HuH-7.5 (cell line): ENCODE measurements at regions not wholly inside any gene's neighbourhood (a gene's known extent, or its start where the extent isn't known, plus 50 kb on each side); places are given as distances from the start of the nearest gene placed in this dataset.
"Not testable (repeated sequence)": the region's sequence is repeated elsewhere in the genome, so short reads cannot be mapped to it uniquely, and the experiment has no call there.

Experiments
- DNase-seq: peaks from one replicate; pipeline ENCODE4 v3.0.0; 2011; ENCODE audit warnings: low spot score

DNA sequence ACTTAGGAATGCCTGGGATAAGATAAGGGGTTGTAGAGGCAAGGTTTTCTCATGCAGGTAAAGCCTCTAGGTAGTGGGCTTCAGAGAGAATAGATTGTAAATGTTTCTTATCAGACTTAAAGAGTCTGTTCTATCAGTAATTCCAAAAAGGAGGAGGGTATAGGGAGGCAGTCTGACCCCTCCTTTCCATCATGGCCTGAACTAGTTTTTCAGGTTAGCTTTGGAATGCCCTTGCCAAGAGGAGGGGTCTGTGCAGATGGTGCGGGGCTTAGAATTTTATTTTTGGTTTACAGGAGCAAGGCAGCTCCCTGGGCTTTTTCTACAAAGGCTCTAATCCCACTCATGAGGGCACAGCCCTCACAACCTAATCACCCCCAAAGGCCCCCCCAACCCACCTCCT, 135.0 kb downstream of the B3GNT2 start:
- no peak for DNase-seq

DNA sequence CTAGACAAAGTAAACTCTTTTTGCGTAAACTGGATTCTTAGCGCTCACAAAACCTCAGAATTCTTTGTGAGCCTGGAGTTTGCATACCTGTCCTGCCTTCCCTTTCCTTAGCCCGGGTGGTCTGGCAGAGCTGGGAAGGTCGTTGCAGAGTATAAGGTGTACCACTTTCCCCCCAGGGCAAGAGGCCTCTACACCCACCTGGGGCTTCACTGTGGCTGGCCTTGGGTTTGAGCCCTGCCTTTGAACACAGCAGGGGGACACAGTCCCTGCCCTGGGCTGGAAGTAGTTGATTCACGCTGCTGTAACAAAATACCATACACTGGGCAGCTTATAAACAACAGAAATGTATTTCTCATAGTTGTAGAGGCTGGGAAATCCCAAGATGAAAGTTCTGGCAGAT, 133.9 kb downstream of the B3GNT2 start:
- no peak for DNase-seq

DNA sequence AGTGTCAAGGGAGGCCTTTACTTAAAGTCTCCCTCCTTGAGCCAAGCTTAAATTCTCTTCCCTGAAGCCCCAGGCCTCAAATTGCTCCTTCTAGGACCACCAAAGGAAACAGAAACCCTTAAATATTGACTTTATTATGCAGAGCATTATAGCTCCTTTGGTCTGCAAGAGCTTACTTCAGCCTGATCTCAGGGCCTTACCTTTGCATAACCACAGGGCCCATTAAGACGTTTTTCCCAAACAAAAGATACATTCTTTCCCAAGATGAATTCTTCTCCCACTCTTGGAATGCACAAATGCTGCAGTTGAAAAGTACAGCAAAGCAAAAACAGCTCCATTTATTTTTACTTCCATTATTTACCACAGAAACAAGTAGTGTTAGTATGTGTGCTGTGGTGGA, 130.8 kb downstream of the B3GNT2 start:
- DNase-seq: no peak

DNA sequence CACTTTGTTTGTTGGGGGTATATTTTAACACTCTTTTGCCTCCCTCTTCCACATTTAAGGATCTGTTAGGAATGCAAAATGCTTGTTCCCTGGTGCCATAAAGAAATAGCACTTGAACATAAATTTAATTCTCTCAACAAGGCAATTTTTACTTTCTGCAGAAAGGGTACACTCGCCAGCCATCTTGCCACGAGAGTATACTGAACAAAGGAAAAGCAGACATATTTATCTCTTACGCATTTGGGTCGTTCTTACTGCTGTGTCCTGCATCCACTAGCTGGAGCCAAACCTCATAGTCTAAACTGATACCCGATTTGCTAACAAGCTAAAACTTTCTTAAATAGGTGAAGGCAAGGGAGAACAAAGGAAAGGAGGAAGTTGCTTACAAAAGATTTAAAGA, 129.5 kb downstream of the B3GNT2 start:
- DNase-seq: no peak

GRCh38 chr2:62321380-62322289, 125.7 kb downstream of the B3GNT2 start:
- DNase-seq: no peak

- DNase-seq: no peak
These were observed 124.9 kb downstream of the B3GNT2 start for GRCh38 chr2:62320657-62321357.

DNA sequence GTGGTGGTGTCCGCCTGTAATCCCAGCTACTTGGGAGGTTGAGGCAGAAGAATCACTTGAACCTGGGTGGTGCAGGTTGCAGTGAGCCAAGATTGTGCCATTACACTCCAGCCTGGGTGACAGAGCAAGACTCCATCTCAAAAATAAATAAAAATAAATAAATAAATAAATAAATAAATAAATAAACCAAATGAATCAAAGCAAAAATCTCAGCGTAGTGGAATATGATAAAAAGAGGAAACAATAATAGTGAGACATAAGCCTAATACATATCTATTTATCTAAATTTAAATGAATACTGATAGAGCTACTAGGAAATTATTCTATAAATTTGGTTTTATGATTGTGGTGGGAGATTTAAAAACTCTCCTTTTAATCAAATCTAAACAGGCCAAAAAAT, 124.2 kb downstream of the B3GNT2 start:
- not testable (repeated sequence) for DNase-seq

DNA sequence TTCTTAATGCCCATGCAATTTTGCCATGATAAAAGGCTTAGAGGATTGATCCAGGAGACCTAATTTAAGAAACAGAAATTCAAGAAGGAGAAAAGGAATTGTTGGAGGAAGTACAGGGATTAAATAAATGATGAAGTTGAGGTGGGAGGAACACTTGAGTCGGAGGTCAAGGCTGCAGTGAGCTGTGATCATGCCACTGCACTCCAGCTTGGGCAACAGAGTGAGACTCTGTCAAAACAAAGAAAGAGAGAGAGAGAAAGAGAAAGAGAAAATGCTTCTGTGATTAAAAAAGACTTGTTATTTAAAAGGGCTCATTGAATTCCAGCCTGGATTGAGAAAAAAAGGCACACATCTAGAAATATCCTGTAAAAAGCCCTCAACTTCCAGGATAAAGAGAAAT, 123.2 kb downstream of the B3GNT2 start:
- no peak for DNase-seq

GRCh38 chr2:62315476-62315875, 119.6 kb downstream of the B3GNT2 start:
- DNase-seq: no peak

GRCh38 chr2:62314291-62314690, 118.4 kb downstream of the B3GNT2 start:
- DNase-seq: no peak

- no peak for DNase-seq
These were observed 117.7 kb downstream of the B3GNT2 start for GRCh38 chr2:62313449-62314227.

- no peak for DNase-seq
These were observed 113.7 kb downstream of the B3GNT2 start for GRCh38 chr2:62309465-62310091.

- no peak for DNase-seq
These were observed 113.2 kb downstream of the B3GNT2 start for GRCh38 chr2:62309081-62309464.

DNA sequence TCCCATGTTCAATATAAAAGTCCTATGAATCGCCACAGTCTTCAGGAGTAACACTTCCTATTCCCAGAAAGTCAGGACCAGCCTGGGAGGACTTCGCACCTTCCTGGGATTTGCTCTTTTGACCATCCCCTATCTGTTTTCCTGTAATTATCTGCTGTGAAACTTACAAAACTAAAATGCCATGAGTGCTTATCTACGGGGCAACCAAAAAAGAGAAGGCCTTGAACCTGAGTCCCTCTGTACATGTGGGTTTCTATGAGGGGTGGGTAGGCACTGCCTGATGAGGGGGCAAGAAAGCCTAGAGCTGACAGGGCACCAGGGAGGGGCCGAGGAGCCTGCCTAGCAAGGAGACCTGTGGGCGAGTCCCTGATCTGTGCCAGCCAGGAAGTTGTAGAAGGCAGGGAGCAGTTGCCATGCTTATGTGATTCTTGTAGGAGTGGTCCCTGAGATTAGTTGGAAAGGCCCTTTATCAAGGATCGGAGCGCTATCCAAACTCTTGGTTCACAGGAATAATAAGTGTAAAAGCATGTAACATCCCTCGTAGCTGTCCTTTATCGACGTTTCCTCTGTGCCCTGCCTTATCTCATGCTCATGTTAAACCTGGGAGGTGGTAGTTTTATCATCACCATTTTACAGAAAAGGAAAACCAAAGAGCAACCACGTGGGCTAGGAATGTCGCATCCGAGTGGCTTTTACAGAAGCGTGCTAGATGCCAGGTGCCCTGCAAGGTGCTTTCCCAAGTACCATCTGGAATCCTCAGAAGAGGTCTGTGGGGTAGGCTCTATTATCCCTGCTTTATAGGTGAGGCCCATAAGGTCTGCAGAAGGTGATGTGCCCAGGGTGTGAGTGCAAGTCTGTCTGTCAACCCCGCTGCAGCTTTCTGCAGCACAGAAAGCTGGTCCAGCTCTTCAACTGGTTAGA, 111.8 kb downstream of the B3GNT2 start:
- DNase-seq: no peak

GRCh38 chr2:62306751-62307468, 111.0 kb downstream of the B3GNT2 start:
- no peak for DNase-seq

- DNase-seq: no peak
These were observed 109.7 kb downstream of the B3GNT2 start for GRCh38 chr2:62305421-62306176.

DNA sequence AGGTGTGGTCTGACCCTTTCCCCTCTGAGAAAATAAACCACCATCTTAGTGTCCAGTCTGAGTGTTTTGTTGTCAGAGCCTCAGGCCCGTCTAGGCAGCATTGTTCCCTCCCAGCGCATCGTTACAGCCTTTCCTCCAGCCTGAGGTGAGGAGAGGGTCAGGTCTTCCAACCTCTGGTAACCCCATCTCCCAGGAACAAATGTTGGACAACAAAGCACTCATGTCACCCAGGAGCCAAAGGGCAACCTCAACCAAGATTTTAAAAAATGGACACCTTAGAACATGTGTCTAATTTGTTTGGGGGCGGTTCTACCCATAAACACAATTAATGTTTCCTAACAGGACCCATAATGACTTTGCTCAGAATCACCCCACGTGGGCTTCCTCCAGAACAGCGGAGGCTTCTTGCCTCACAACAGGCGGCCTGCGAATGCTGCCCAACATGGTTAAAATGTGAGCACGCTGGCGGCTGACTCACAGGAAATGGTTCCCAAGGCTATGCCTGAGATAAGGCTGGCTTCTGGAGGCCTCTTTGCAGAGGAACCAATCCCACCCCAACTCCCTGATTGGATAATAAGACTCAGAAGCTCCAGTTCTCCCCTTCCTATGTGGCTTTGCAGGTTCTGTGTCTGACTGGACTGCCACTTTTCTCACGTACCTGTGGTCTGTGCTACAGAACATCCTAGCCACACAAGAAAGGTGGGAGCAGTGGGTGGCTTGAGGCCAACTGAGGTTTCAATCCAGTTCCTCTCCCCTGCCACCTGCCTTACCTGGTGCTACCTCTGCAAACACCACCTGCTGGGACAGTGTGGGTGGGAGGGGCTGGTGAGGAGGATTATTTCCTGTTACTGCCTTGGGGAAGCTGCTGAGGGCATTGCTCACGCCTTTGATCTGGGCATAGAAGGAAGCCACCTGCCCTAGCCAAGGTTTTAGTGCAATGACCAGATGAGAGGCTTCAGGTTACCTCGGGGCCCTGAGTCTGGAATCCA, 108.8 kb downstream of the B3GNT2 start:
- no peak for DNase-seq

GRCh38 chr2:62303788-62304187, 107.9 kb downstream of the B3GNT2 start:
- no peak for DNase-seq
